ENCODE measurements at regions not wholly inside any gene's neighbourhood (a gene's known extent, or its start where the extent isn't known, plus 50 kb on each side); places are given as distances from the start of the nearest gene placed in this dataset.

DNA sequence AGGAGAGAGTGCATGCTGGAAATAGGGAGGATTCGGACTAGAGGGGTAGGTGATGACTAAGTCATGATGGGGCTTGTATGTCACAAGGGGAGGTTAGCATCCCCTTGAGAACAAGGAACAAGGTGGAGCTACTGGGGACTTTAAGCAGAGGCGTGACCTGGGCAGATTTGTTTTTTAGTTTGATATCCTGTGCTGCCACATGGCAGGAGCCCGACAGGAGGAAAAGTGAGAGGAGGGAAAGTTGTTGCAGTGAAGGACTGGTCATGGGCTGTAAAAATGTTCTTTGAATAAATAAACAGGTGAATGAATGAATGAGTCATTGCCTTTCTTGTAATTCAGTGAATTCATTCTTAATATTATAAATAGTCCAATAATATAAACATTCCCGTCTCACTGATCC is 365.1 kb upstream of the CDH5 start:
- intact Hi-C loops (cut with DNase I): no loop called here
- TF ChIP-seq, protein P1, sequence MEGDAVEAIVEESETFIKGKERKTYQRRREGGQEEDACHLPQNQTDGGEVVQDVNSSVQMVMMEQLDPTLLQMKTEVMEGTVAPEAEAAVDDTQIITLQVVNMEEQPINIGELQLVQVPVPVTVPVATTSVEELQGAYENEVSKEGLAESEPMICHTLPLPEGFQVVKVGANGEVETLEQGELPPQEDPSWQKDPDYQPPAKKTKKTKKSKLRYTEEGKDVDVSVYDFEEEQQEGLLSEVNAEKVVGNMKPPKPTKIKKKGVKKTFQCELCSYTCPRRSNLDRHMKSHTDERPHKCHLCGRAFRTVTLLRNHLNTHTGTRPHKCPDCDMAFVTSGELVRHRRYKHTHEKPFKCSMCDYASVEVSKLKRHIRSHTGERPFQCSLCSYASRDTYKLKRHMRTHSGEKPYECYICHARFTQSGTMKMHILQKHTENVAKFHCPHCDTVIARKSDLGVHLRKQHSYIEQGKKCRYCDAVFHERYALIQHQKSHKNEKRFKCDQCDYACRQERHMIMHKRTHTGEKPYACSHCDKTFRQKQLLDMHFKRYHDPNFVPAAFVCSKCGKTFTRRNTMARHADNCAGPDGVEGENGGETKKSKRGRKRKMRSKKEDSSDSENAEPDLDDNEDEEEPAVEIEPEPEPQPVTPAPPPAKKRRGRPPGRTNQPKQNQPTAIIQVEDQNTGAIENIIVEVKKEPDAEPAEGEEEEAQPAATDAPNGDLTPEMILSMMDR (IDR thresholded peaks at IDR 0.05): no peak
- TF ChIP-seq POLR2AphosphoS5 (IDR thresholded peaks at IDR 0.05; ENCODE audit: insufficient read depth in 1 of 2, low read depth in 1 of 2) (no peak), POLR2A (IDR thresholded peaks at IDR 0.05) (no peak)
- Histone ChIP-seq H3K9me3 (no peaks in the 10 kb centered on the region), H3K27ac (no peak overlapping the region), H3K4me1 (no peaks in the 10 kb centered on the region), H3K36me3 (no peaks in the 10 kb centered on the region), H3K27me3 (no peaks in the 10 kb centered on the region), H3K4me3 (no peak overlapping the region)
- no peak for DNase-seq (ENCODE audit: extremely low spot score in 2 of 2)

DNA sequence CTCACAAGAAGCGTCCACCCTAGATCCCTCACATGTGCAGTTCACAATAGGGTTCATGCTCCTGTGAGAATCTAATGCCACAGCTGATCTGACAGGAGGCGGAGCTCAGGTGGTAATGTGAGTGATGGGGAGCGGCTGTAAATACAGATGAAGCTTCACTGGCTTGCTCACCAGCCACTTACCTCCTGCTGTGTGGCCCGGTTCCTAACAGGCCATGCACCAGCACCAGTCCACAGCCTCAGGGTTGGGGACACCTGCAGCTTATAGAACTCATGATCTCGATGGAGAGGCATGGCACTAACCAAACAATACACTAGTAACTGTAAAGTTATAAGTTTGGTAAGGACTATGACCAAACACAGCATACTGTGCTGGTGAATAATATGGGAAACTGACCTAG is 368.0 kb upstream of the CDH5 start:
- Histone ChIP-seq H3K36me3 (no peaks in the 10 kb centered on the region), H3K4me3 (no peak overlapping the region), H3K27ac (no peak overlapping the region), H3K4me1 (no peaks in the 10 kb centered on the region), H3K9me3 (no peaks in the 10 kb centered on the region), H3K27me3 (no peaks in the 10 kb centered on the region)
- intact Hi-C loops (cut with DNase I): no loop called here
- TF ChIP-seq, protein P1 (IDR thresholded peaks at IDR 0.05): no peak
- TF ChIP-seq POLR2A (IDR thresholded peaks at IDR 0.05) (no peak), POLR2AphosphoS5 (IDR thresholded peaks at IDR 0.05; ENCODE audit: insufficient read depth in 1 of 2, low read depth in 1 of 2) (no peak)
- DNase-seq (ENCODE audit: extremely low spot score in 2 of 2): no peak

DNA sequence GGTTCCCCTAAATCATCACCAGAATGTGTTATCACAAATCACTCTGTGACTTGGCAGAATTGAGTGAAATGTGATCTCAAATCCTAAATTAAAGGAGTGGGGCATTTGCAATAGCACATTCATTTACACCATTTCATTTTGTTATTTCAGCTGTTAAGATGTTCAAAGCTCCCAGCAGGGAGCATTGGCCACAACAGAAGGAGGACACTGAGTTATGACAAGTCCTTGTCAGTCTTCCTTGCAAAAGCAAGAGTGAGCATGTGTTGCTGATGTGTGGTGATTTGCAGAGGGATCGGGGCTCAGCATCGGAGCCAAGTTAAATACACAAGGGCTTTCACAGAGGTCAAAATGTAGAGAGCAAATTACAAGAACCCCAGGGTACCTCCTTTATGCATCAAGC is 372.2 kb upstream of the CDH5 start:
- H3K27ac ChIP-seq: no peak overlapping the region
- no peaks in the 10 kb centered on the region for H3K36me3 ChIP-seq
- intact Hi-C loops (cut with DNase I): no loop called here
- no peak overlapping the region for H3K4me3 ChIP-seq
- no peaks in the 10 kb centered on the region for H3K4me1 ChIP-seq
- no peaks in the 10 kb centered on the region for H3K9me3 ChIP-seq
- no peak for DNase-seq (ENCODE audit: extremely low spot score in 2 of 2)
- H3K27me3 ChIP-seq: no peaks in the 10 kb centered on the region
- TF ChIP-seq, protein P1 (IDR thresholded peaks at IDR 0.05): no peak
- TF ChIP-seq POLR2AphosphoS5 (IDR thresholded peaks at IDR 0.05; ENCODE audit: insufficient read depth in 1 of 2, low read depth in 1 of 2) (no peak), POLR2A (IDR thresholded peaks at IDR 0.05) (no peak)

DNA sequence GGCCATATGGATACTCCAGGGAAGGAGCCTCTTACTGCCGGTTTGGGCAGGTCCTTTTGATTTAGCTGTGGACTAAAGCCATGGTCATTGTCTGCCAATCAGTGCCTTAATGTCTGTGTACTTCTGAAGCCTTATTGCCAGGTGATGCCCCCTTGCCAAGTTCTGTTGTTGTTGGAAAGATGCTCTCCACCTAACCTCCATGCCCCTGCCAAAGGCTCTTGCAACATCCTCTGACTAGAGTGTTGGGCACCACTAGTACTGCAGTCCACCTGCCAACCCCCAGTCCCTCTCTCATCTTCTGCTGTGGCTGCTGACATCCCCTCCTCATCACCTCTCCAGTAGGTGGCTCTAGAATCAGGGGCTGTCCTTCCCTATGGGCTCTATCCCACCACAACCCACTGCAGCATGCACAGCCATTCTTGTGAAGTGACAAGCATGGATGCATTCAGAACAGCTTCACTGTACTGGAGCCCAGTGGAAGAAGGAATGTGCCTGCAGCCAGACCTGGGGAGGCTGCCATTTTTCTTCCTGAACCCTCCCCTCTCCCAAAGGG is 375.3 kb upstream of the CDH5 start:
- Histone ChIP-seq H3K36me3 (no peaks in the 10 kb centered on the region), H3K9me3 (no peaks in the 10 kb centered on the region), H3K4me1 (no peaks in the 10 kb centered on the region), H3K27me3 (no peaks in the 10 kb centered on the region), H3K27ac (no peak overlapping the region), H3K4me3 (no peak overlapping the region)
- intact Hi-C loops (cut with DNase I): no loop called here
- no peak for DNase-seq (ENCODE audit: extremely low spot score in 2 of 2)
- TF ChIP-seq POLR2AphosphoS5 (IDR thresholded peaks at IDR 0.05; ENCODE audit: insufficient read depth in 1 of 2, low read depth in 1 of 2): no peak
- TF ChIP-seq, protein P1 (IDR thresholded peaks at IDR 0.05): no peak
- no peak for TF ChIP-seq POLR2A (IDR thresholded peaks at IDR 0.05)

DNA sequence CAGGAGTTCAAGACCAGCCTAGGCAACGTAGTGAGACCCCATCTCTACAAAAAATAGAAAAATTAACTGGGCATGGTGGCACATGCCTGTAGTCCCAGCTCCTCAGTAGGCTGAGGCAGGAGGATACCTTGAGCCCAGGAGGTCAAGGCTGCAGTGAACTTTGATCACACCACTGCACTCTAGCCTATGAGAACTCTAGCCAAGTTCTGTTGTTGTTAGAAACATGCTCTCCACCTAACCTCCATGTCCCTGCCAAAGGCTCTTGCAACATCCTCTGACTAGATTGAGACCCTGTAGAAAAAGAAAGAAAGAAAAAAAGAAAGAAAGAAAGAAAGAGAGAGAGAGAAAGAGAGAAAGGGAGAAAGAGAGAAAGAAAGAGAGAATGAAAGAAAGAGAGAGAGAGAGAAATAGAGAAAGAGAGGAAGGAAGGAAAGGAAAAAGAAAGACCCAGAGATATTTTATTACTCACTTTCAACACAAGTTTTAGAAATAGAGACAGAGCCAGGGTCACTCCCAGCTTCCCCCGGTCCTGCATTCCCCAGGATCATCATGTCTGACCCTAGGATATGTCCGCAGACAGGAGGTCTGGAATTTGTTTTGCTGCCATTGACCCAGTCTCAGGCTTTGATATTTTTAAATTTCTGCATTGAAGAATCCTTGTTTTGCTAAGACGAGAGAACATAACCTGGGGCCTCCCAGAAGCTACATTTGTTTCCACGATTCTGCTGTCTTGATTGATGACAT is 376.5 kb upstream of the CDH5 start:
- TF ChIP-seq POLR2AphosphoS5 (IDR thresholded peaks at IDR 0.05; ENCODE audit: insufficient read depth in 1 of 2, low read depth in 1 of 2) (no peak), POLR2A (IDR thresholded peaks at IDR 0.05) (no peak)
- TF ChIP-seq, protein P1 (IDR thresholded peaks at IDR 0.05): no peak
- Histone ChIP-seq H3K4me1 (no peaks in the 10 kb centered on the region), H3K27me3 (no peaks in the 10 kb centered on the region), H3K36me3 (no peaks in the 10 kb centered on the region), H3K4me3 (no peak overlapping the region), H3K9me3 (no peaks in the 10 kb centered on the region), H3K27ac (no peak overlapping the region)
- no peak for DNase-seq (ENCODE audit: extremely low spot score in 2 of 2)
- intact Hi-C loops (cut with DNase I): no loop called here
